WTC11 (cell line): ENCODE measurements at regions not wholly inside any gene's neighbourhood (a gene's known extent, or its start where the extent isn't known, plus 50 kb on each side); places are given as distances from the start of the nearest gene placed in this dataset.

Source experiments
- ATAC-seq: fragments of 200-7000 bp; cut with Tn5 transposase; 2 replicates; pipeline ENCODE4 v1.10.0; 2021; ENCODE audit warnings: mild to moderate bottlenecking, moderate library complexity
- CTCF ChIA-PET: fragments of 300-600 bp; sonication (Branson Sonifier 250); formaldehyde crosslinking; loops from one replicate; lab custom pipeline; 2021; ENCODE audit warnings: antibody characterized with exemption; lab: Charles Lee
- POLR2A ChIA-PET: fragments of 350-600 bp; sonication (Branson Sonifier 250); formaldehyde crosslinking; loops from one replicate; lab custom pipeline; 2021; ENCODE audit warnings: antibody characterized with exemption; lab: Charles Lee
- DNase-seq: peaks from one replicate; pipeline ENCODE4 v3.0.0; 2021; ENCODE audit warnings: low spot score
- H3K27ac Mint-ChIP-seq: 2 replicates; pipeline ENCODE4 v1.8.0; 2021; ENCODE audit warnings: mixed read lengths
- H3K27me3 Mint-ChIP-seq: 2 replicates; pipeline ENCODE4 v1.8.0; 2021; ENCODE audit warnings: low read depth, mild to moderate bottlenecking, moderate library complexity, mixed read lengths
- H3K36me3 Mint-ChIP-seq: 2 replicates; pipeline ENCODE4 v1.8.0; 2021; ENCODE audit warnings: mixed read lengths
- H3K4me1 Mint-ChIP-seq: 2 replicates; pipeline ENCODE4 v1.8.0; 2022; ENCODE audit warnings: mixed read lengths
- H3K4me3 Mint-ChIP-seq: 2 replicates; pipeline ENCODE4 v1.8.0; 2021; ENCODE audit warnings: mild to moderate bottlenecking, moderate library complexity, mixed read lengths
- H3K9me3 Mint-ChIP-seq: 2 replicates; pipeline ENCODE4 v1.8.0; 2021; ENCODE audit warnings: mixed read lengths
- ARID4B ChIP-seq: sonication (generic); formaldehyde crosslinking; IDR thresholded peaks from 2 replicates; pipeline ENCODE4 v1.8.0; 2023; ENCODE audit warnings: missing genetic modification reagents, mild to moderate bottlenecking, borderline replicate concordance
- GABPB1 ChIP-seq: sonication (generic); formaldehyde crosslinking; IDR thresholded peaks from 2 replicates; pipeline ENCODE4 v1.8.1; 2023; ENCODE audit warnings: mild to moderate bottlenecking, missing genetic modification reagents
- HMGA2 ChIP-seq: fragments of 250-450 bp; sonication (Bioruptor Pico); IDR thresholded peaks from 2 replicates; pipeline ENCODE4 v1.4.0; 2021; ENCODE audit warnings: mild to moderate bottlenecking, moderate library complexity
- MYBL2 ChIP-seq: sonication (generic); formaldehyde crosslinking; IDR thresholded peaks from 2 replicates; pipeline ENCODE4 v1.8.1; 2023; ENCODE audit warnings: mild to moderate bottlenecking, moderate library complexity, missing genetic modification reagents
- NFATC4 ChIP-seq: fragments of 250-450 bp; sonication (Bioruptor Pico); IDR thresholded peaks from 2 replicates; pipeline ENCODE4 v1.9.0; 2021; ENCODE audit warnings: mild to moderate bottlenecking
- PRDM15 ChIP-seq: sonication (generic); formaldehyde crosslinking; IDR thresholded peaks from 2 replicates; pipeline ENCODE4 v1.8.0; 2022; ENCODE audit warnings: missing genetic modification reagents
- PREB ChIP-seq: sonication (generic); formaldehyde crosslinking; IDR thresholded peaks from 2 replicates; pipeline ENCODE4 v1.8.1; 2022; ENCODE audit warnings: mild to moderate bottlenecking, missing genetic modification reagents, moderate library complexity, borderline replicate concordance
- ZNF416 ChIP-seq: fragments of 250-450 bp; sonication (Bioruptor Pico); IDR thresholded peaks from 2 replicates; pipeline ENCODE4 v1.9.0; 2021; ENCODE audit warnings: mild to moderate bottlenecking, inconsistent platforms
- ZNF671 ChIP-seq: fragments of 250-450 bp; sonication (Bioruptor Pico); IDR thresholded peaks from 2 replicates; pipeline ENCODE4 v1.8.0; 2021; ENCODE audit warnings: mild to moderate bottlenecking
- TF ChIP-seq, protein P1 (sequence below): sonication (generic); formaldehyde crosslinking; IDR thresholded peaks from 2 replicates; pipeline ENCODE4 v1.8.1; 2022; ENCODE audit warnings: mild to moderate bottlenecking, moderate library complexity, missing genetic modification reagents
- TF ChIP-seq, protein P2 (sequence below): fragments of 250-450 bp; sonication (Bioruptor Pico); conservative IDR thresholded peaks from 2 replicates; pipeline ENCODE4 v1.9.0; 2021; ENCODE audit warnings: mild to moderate bottlenecking
- TF ChIP-seq, protein P3 (sequence below): sonication (generic); formaldehyde crosslinking; IDR thresholded peaks from 2 replicates; pipeline ENCODE4 v1.8.0; 2023; ENCODE audit warnings: missing genetic modification reagents

DNA sequence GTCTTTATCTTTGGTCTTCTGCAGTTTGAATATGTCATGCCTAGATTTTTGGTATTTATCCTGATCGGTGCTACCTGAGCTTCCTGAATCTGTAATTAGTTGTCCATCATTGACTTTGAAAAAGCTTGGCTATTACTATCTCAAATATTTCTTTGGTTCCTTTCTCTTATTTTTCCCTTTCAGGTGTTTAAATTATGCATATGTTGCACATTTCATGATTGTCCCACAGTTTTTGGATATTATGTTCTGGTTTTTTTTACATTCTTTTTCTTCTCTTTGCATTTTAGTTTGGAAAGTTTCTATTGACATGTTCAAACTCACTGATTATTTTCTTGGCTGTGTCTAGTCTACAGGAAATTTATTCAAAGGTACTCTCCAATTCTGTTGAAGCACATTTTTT lies 840.3 kb upstream of the LRRC4C start (continued):
- TF ChIP-seq PREB (CRISPR knock-in tag), result no peak

- Mint-ChIP-seq H3K9me3 (no peaks in the 10 kb centered on the region), H3K36me3 (no peaks in the 10 kb centered on the region), H3K4me1 (no peaks in the 10 kb centered on the region), H3K4me3 (no peak overlapping the region), H3K27me3 (no peaks in the 10 kb centered on the region), H3K27ac (no peak overlapping the region)
- ChIA-PET POLR2A (no interaction called here), CTCF (no interaction called here)
- peak; percentile 91; the same call in 1 of the 2 replicates for TF ChIP-seq HMGA2
- no peak for TF ChIP-seq PRDM15 (CRISPR knock-in tag)
- ATAC-seq (no peak), DNase-seq (no peak)
Observed at GRCh38 chr11:42301777-42302176, 842.3 kb upstream of the LRRC4C start.

DNA sequence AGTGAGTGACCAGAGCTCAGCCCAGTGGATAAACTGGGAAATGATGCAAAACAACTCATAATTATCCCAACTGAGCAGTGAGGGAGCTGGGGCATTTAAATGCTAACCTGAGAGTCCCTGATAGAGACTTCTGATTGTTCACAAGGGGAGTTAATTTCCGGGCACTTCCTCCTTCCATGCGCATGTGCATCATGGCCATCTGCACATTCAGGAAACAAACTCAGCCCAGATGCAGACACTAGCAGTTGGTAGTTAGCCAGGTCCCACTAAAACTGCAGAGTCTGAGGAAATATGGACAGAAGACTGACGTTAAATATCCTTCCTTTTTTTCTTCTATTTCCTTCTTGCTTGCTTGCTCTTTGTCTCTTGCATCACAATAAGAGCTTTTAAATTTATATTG lies 852.1 kb upstream of the LRRC4C start:
- DNase-seq (no peak), ATAC-seq (no peak; the same call in 1 of the 2 replicates)
- ChIA-PET CTCF (no interaction called here), POLR2A (interaction anchor here (0.6 kb wide), 1 partner anchor 1013 kb away, joined by 3 read pairs; no protein-coding TSS in a partner anchor)
- peaks cover 17% of the 10 kb centered on the region for H3K9me3 Mint-ChIP-seq
- H3K36me3 Mint-ChIP-seq, result peaks cover 7% of the 10 kb centered on the region
- TF ChIP-seq MYBL2 (CRISPR knock-in tag) (no peak), ZNF671 (CRISPR knock-in tag) (no peak), GABPB1 (no peak), ARID4B (CRISPR knock-in tag) (no peak), ZNF416 (CRISPR knock-in tag) (no peak), NFATC4 (no peak)
- TF ChIP-seq, protein P1, sequence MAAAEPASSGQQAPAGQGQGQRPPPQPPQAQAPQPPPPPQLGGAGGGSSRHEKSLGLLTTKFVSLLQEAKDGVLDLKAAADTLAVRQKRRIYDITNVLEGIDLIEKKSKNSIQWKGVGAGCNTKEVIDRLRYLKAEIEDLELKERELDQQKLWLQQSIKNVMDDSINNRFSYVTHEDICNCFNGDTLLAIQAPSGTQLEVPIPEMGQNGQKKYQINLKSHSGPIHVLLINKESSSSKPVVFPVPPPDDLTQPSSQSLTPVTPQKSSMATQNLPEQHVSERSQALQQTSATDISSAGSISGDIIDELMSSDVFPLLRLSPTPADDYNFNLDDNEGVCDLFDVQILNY, result no peak
- TF ChIP-seq, protein P2, sequence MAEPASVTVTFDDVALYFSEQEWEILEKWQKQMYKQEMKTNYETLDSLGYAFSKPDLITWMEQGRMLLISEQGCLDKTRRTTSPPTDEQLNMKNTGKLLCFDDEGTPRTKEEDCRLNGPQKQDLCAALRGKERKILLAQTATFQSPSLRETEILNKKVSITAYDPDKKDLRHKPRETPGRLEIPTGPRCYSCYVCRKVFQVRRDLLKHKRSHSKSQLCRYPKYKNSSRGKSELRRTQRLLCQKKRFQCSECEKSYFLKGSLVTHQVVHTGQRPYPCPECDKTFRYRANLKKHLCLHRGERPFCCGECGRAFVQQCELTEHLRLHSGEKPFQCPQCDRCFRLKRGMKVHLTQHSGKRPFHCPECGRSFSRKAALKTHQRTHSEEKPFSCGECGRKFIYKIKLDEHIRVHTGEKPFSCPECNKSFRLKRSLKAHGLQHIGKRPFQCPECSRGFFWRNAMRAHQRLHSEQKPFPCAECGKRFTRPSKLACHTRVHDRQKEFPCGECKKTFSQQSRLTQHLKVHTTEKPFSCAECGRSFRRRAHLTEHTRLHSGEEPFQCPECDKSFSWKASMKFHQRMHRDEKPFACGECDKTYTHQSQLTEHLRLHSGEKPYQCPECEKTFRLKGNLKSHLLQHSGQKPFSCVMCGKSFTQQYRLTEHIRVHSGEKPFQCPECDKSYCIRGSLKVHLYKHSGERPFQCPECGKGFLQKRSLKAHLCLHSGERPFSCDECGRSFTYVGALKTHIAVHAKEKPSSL (CRISPR knock-in tag), result no peak
- TF ChIP-seq, protein P3, sequence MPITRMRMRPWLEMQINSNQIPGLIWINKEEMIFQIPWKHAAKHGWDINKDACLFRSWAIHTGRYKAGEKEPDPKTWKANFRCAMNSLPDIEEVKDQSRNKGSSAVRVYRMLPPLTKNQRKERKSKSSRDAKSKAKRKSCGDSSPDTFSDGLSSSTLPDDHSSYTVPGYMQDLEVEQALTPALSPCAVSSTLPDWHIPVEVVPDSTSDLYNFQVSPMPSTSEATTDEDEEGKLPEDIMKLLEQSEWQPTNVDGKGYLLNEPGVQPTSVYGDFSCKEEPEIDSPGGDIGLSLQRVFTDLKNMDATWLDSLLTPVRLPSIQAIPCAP (CRISPR knock-in tag), result no peak
- H3K4me1 Mint-ChIP-seq, result peaks cover 11% of the 10 kb centered on the region
- no peaks in the 10 kb centered on the region for H3K27me3 Mint-ChIP-seq
- no peak overlapping the region for H3K4me3 Mint-ChIP-seq
- peak overlapping the region; percentile 50 for H3K27ac Mint-ChIP-seq
